Chondrocyte (in vitro differentiated cells): ENCODE measurements at regions not wholly inside any gene's neighbourhood (a gene's known extent, or its start where the extent isn't known, plus 50 kb on each side); places are given as distances from the start of the nearest gene placed in this dataset.
"Not testable (repeated sequence)": the region's sequence is repeated elsewhere in the genome, so short reads cannot be mapped to it uniquely, and the experiment has no call there.

Source experiments
- DNase-seq: peaks from one replicate; pipeline ENCODE4 v3.0.0; 2021; ENCODE audit warnings: mixed read lengths, low spot score
- H3K27ac Mint-ChIP-seq: one replicate; pipeline ENCODE4 v1.8.0; 2021; ENCODE audit warnings: mild to moderate bottlenecking, moderate library complexity, mixed read lengths; ENCODE audit not compliant: unreplicated experiment
- H3K27me3 Mint-ChIP-seq: 2 replicates; pipeline ENCODE4 v1.8.0; 2021; ENCODE audit warnings: low read depth, mixed read lengths
- H3K36me3 Mint-ChIP-seq: 2 replicates; pipeline ENCODE4 v1.8.0; 2021; ENCODE audit warnings: low read depth, mixed read lengths
- H3K4me1 Mint-ChIP-seq: 2 replicates; pipeline ENCODE4 v1.8.0; 2021; ENCODE audit warnings: low read depth, mild to moderate bottlenecking, mixed read lengths
- H3K4me3 Mint-ChIP-seq: one replicate; pipeline ENCODE4 v1.8.0; 2021; ENCODE audit warnings: mild to moderate bottlenecking, moderate library complexity, mixed read lengths; ENCODE audit not compliant: unreplicated experiment
- H3K9me3 Mint-ChIP-seq: 2 replicates; pipeline ENCODE4 v1.8.0; 2021; ENCODE audit warnings: low read depth, mixed read lengths
- TF ChIP-seq, protein P1 (sequence below): fragments of 200-600 bp; sonication (generic); IDR thresholded peaks from 2 replicates; pipeline ENCODE4 v1.5.0; 2021; ENCODE audit warnings: antibody characterized with exemption, mild to moderate bottlenecking, moderate library complexity

DNA sequence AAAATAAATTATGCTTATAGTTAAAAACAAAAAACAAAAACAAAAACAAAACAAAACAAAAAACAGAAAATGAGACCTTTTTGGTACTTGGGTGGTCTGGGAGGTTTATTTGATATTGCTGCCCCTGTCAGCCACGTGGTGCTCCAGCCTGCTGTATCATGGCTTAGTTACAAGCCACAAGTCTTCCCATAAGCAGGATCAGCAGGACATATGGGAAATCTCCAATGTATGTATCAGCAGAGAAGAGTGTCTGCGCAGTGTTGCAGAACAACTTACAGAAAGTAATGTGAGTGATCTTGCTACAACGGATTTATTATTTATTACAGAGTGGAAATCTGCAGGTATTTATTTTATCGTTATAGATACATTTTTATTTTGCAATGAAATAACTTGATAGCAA, 423.0 kb upstream of the TMPRSS15 start:
- peaks cover 8% of the 10 kb centered on the region for H3K9me3 Mint-ChIP-seq

DNA sequence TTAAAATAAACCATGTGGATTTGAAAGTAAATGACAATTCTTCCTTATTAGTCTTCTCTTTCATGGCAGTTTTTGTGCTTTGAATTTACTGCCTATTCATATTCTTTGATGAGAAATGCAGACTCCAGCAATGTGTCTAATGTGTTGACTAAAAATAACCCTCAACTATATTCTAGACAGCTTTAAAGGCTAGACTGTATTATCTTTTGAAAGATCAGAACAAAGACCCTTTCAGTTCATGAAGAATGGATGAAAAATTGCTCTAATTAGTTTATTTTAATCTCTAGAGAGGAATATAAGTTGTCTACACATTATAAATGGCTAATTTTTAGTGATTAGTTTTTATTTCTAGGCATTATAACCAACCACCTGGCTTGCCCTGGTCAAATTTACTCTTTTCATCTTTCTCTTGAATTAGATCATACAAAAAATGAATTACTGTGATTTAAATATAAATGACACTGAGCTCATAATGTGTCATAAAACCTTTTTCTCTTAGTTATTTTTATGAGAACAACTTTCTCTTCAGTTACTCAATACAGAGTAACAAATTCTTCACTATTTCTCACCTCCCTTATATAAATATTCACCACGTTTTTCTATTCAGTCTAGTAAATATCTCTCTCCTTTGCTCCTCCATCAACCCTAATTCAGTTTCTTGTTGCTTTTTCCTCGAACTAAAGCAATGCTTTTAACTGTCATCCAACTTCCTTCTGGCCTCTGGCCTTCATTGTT, 428.5 kb upstream of the TMPRSS15 start:
- H3K36me3 Mint-ChIP-seq, result peaks cover 6% of the 10 kb centered on the region
- TF ChIP-seq, protein P1, sequence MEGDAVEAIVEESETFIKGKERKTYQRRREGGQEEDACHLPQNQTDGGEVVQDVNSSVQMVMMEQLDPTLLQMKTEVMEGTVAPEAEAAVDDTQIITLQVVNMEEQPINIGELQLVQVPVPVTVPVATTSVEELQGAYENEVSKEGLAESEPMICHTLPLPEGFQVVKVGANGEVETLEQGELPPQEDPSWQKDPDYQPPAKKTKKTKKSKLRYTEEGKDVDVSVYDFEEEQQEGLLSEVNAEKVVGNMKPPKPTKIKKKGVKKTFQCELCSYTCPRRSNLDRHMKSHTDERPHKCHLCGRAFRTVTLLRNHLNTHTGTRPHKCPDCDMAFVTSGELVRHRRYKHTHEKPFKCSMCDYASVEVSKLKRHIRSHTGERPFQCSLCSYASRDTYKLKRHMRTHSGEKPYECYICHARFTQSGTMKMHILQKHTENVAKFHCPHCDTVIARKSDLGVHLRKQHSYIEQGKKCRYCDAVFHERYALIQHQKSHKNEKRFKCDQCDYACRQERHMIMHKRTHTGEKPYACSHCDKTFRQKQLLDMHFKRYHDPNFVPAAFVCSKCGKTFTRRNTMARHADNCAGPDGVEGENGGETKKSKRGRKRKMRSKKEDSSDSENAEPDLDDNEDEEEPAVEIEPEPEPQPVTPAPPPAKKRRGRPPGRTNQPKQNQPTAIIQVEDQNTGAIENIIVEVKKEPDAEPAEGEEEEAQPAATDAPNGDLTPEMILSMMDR, result no peak
- H3K9me3 Mint-ChIP-seq, result peaks cover 19% of the 10 kb centered on the region
- DNase-seq, result no peak
- peaks cover 25% of the 10 kb centered on the region for H3K4me1 Mint-ChIP-seq
- no peaks in the 10 kb centered on the region for H3K27me3 Mint-ChIP-seq
- peak overlapping the region; percentile 56 for H3K27ac Mint-ChIP-seq
- no peak overlapping the region for H3K4me3 Mint-ChIP-seq

More for the DNA sequence above, 423.0 kb upstream of the TMPRSS15 start:
- TF ChIP-seq, protein P1, result no peak
- Mint-ChIP-seq H3K4me3 (no peak overlapping the region), H3K4me1 (no peaks in the 10 kb centered on the region), H3K27ac (no peak overlapping the region), H3K27me3 (no peaks in the 10 kb centered on the region), H3K36me3 (peaks cover 2% of the 10 kb centered on the region)
- DNase-seq, result no peak

DNA sequence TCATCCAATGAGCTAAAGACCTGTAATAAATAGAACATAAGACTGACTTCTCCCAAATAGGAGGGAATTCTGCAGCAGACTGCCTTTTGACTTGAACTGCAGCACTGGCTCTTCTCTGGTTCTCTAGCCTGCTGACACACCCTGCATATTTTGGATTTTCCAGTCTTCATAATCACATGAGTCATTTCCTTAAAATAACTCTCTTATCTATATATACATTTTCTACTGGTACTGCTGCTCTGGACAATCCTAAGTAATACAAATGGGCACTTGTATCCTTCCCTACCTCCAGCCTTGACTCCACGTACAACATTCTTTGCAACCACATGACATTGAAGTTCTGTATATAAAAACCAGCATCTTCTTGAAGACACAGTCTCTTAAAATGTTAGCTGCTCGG, 429.4 kb upstream of the TMPRSS15 start:
- peaks cover 9% of the 10 kb centered on the region for H3K36me3 Mint-ChIP-seq
- peaks cover 24% of the 10 kb centered on the region for H3K9me3 Mint-ChIP-seq
- DNase-seq, result no peak
- peak overlapping the region; percentile 1 for H3K27ac Mint-ChIP-seq
- peaks cover 25% of the 10 kb centered on the region for H3K4me1 Mint-ChIP-seq
- TF ChIP-seq, protein P1, result no peak
- H3K4me3 Mint-ChIP-seq, result no peak overlapping the region
- no peaks in the 10 kb centered on the region for H3K27me3 Mint-ChIP-seq

DNA sequence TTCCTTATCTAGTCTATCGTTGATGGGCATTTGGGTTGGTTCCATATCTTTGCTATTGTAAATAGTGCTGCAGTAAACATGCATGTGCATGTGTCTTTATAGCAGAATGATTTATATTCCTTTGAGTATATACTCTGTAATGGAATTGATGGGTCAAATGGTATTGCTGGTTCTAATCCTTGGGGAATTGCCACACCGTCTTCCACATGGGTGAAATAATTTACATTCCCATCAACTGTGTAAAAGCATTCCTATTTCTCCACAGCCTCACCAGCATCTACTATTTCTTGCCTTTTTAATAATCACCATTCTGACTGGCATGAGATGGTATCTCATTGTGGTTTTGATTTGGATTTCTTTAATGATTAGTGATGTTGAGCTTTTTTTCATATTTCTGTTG, 430.5 kb upstream of the TMPRSS15 start:
- Mint-ChIP-seq H3K4me1 (peaks cover 25% of the 10 kb centered on the region), H3K36me3 (peaks cover 11% of the 10 kb centered on the region), H3K9me3 (peaks cover 36% of the 10 kb centered on the region)
- not testable (repeated sequence) for H3K27me3 Mint-ChIP-seq, H3K27ac Mint-ChIP-seq, DNase-seq, H3K4me3 Mint-ChIP-seq

DNA sequence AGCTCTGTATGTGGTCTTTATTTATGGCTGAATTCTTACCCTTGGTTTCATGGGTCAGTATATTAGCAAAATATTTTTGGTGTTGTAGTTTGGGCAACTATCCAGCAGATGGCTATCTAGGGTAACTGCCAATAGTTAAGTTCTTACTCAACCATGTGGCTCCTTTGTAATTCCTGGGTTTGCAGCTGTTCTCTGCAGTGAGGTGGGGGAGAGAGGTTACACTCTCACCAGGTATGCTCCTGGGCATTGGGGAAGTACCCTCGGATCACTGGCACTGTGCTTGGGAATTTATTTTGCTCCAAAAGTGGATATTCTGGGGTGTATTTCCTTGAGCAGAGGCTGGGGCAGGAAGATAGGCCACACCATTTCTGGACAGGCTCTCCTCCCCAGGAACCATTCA, 436.7 kb upstream of the TMPRSS15 start:
- Mint-ChIP-seq H3K9me3 (peaks cover 40% of the 10 kb centered on the region), H3K4me1 (peaks cover 3% of the 10 kb centered on the region), H3K27me3 (no peaks in the 10 kb centered on the region), H3K36me3 (peaks cover 16% of the 10 kb centered on the region), H3K4me3 (no peak overlapping the region), H3K27ac (no peak overlapping the region)
- TF ChIP-seq, protein P1, result peak; percentile 57
- no peak for DNase-seq

DNA sequence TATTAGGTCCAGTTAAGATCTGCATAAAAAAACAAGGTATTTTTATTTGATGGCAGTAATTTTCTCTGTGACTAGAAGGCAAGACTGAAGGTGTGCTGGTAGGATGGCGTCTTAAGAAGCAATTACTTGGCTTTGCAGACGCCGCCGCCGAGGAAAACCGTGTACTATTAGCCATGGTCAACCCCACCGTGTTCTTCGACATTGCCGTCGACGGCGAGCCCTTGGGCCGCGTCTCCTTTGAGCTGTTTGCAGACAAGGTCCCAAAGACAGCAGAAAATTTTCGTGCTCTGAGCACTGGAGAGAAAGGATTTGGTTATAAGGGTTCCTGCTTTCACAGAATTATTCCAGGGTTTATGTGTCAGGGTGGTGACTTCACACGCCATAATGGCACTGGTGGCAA, 454.0 kb upstream of the TMPRSS15 start:
- H3K4me3 Mint-ChIP-seq, DNase-seq, H3K27me3 Mint-ChIP-seq: not testable (repeated sequence)

More for the DNA sequence above, 454.0 kb upstream of the TMPRSS15 start:
- not testable (repeated sequence) for H3K27ac Mint-ChIP-seq, H3K4me1 Mint-ChIP-seq, H3K9me3 Mint-ChIP-seq, H3K36me3 Mint-ChIP-seq
